HEK293T (cell line): ENCODE measurements at regions not wholly inside any gene's neighbourhood (a gene's known extent, or its start where the extent isn't known, plus 50 kb on each side); places are given as distances from the start of the nearest gene placed in this dataset.

Experiments
- CTCF ChIA-PET: fragments of 350-600 bp; formaldehyde crosslinking; extraction: SDS; loops from one replicate; lab custom pipeline; 2021; ENCODE audit warnings: antibody characterized with exemption, inconsistent platforms; lab: Yijun Ruan, JAX
- POLR2A ChIA-PET: fragments of 350-600 bp; formaldehyde crosslinking; extraction: SDS; loops from one replicate; lab custom pipeline; 2020; ENCODE audit warnings: antibody characterized with exemption, inconsistent platforms; lab: Yijun Ruan, JAX
- DNase-seq: peaks from one replicate; pipeline ENCODE4 v3.0.0; 2012; ENCODE audit warnings: mixed read lengths; ENCODE audit errors: extremely low spot score
- ARNT ChIP-seq: fragments of 450-650 bp; IDR thresholded peaks from 2 replicates; pipeline ENCODE4 v1.6.1; 2017; ENCODE audit warnings: mild to moderate bottlenecking
- BHLHE40 ChIP-seq: fragments of 450-650 bp; IDR thresholded peaks from 2 replicates; pipeline ENCODE4 v1.6.1; 2016; ENCODE audit warnings: mild to moderate bottlenecking, moderate library complexity, borderline replicate concordance
- CTBP1 ChIP-seq: fragments of 450-650 bp; IDR thresholded peaks from 2 replicates; pipeline ENCODE4 v1.6.1; 2016; ENCODE audit warnings: borderline replicate concordance
- ELF4 ChIP-seq: fragments of 450-650 bp; IDR thresholded peaks from 2 replicates; pipeline ENCODE4 v1.6.1; 2017; ENCODE audit warnings: antibody characterized with exemption
- FOXA1 ChIP-seq: fragments of 450-650 bp; IDR thresholded peaks from 2 replicates; pipeline ENCODE4 v1.6.1; 2016; ENCODE audit warnings: mild to moderate bottlenecking
- FOXK2 ChIP-seq: fragments of 450-650 bp; IDR thresholded peaks from 2 replicates; pipeline ENCODE4 v1.6.1; 2016; ENCODE audit warnings: mild to moderate bottlenecking
- FOXM1 ChIP-seq: fragments of 450-650 bp; IDR thresholded peaks from 2 replicates; pipeline ENCODE4 v1.6.1; 2017; ENCODE audit warnings: mild to moderate bottlenecking, borderline replicate concordance
- HDGF ChIP-seq: fragments of 450-650 bp; IDR thresholded peaks from 2 replicates; pipeline ENCODE4 v1.6.1; 2017; ENCODE audit warnings: antibody characterized with exemption, borderline replicate concordance
- L3MBTL2 ChIP-seq: fragments of 450-650 bp; conservative IDR thresholded peaks from 2 replicates; pipeline ENCODE4 v1.6.1; 2016; ENCODE audit warnings: mild to moderate bottlenecking
- LEF1 ChIP-seq: fragments of 450-650 bp; IDR thresholded peaks from 2 replicates; pipeline ENCODE4 v1.6.1; 2017; ENCODE audit warnings: mild to moderate bottlenecking, borderline replicate concordance
- NFRKB ChIP-seq: fragments of 450-650 bp; IDR thresholded peaks from 2 replicates; pipeline ENCODE4 v1.6.1; 2016; ENCODE audit warnings: mild to moderate bottlenecking, moderate library complexity
- SP1 ChIP-seq: fragments of 450-650 bp; IDR thresholded peaks from 2 replicates; pipeline ENCODE4 v1.6.1; 2017
- SUZ12 ChIP-seq: fragments of 450-650 bp; IDR thresholded peaks from 2 replicates; pipeline ENCODE4 v1.6.1; 2016; ENCODE audit warnings: mild to moderate bottlenecking
- TARDBP ChIP-seq: fragments of 450-650 bp; IDR thresholded peaks from 2 replicates; pipeline ENCODE4 v1.6.1; 2016
- ZNF384 ChIP-seq: fragments of 450-650 bp; IDR thresholded peaks from 2 replicates; pipeline ENCODE4 v1.6.1; 2016
- TF ChIP-seq, protein P1 (sequence below): fragments of 450-650 bp; IDR thresholded peaks from 2 replicates; pipeline ENCODE4 v1.6.1; 2016

DNA sequence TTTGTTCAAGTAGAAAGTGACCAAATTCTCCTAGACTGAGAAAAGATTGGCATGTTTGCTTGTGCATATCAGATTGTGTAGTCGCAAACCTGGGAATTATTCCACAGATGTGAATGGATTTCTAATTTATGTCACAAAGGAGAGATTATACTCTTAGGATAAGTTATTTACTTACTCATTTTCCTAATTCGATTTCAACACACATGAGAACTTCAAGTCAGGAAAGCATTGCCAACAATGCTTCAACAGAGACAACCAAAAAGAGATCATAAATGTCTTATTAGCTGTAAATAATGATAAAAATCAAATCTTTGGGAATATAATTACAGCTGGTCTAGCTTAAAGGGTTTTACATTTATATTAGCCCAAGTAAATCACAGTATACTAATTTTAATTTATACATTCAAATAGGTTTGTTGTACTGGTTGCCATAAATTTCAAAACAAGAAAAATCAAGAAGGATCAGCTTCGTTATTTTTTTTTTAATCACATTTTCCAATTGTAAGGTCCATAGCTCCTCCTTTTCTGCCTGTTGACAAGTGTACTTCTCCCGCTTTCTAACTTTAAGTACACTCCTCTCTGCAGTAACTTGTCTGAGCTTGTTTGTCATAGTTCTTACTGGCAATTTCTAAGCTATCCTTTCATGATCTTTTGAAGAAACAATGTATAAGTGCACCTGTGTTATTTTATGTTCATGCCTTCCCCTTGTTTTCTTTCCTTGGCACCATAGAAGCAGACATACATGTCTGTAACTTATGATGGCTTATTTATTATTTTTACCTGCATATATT, 246.6 kb downstream of the DEPDC1B start:
- CTCF ChIA-PET, result interaction anchor here (0.7 kb wide), 1 partner anchor 19 kb away, joined by 3 read pairs; no protein-coding TSS in a partner anchor
- TF ChIP-seq, protein P1, sequence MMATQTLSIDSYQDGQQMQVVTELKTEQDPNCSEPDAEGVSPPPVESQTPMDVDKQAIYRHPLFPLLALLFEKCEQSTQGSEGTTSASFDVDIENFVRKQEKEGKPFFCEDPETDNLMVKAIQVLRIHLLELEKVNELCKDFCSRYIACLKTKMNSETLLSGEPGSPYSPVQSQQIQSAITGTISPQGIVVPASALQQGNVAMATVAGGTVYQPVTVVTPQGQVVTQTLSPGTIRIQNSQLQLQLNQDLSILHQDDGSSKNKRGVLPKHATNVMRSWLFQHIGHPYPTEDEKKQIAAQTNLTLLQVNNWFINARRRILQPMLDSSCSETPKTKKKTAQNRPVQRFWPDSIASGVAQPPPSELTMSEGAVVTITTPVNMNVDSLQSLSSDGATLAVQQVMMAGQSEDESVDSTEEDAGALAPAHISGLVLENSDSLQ, result no peak
- TF ChIP-seq FOXM1 (no peak), ELF4 (no peak), FOXK2 (no peak), BHLHE40 (no peak), ARNT (no peak), SP1 (no peak), SUZ12 (no peak), LEF1 (no peak), HDGF (no peak), L3MBTL2 (no peak)
- DNase-seq, result no peak
- POLR2A ChIA-PET, result no interaction called here

- ChIA-PET CTCF (no interaction called here), POLR2A (no interaction called here)
- TF ChIP-seq ZNF384 (no peak), ELF4 (no peak), HDGF (no peak), CTBP1 (no peak), SUZ12 (no peak), FOXM1 (no peak), NFRKB (no peak), LEF1 (no peak), L3MBTL2 (no peak), ARNT (no peak), SP1 (no peak), FOXK2 (no peak), TARDBP (no peak)
- TF ChIP-seq, protein P1, result no peak
- DNase-seq, result no peak
Observed at GRCh38 chr5:60448600-60448999, 251.4 kb downstream of the DEPDC1B start.

GRCh38 chr5:60447488-60447920, 252.5 kb downstream of the DEPDC1B start:
- ChIA-PET CTCF (no interaction called here), POLR2A (no interaction called here)
- no peak for DNase-seq
- TF ChIP-seq TARDBP (no peak), BHLHE40 (no peak), ELF4 (no peak)
- TF ChIP-seq, protein P1, result no peak

- TF ChIP-seq L3MBTL2 (no peak), SUZ12 (no peak), ELF4 (no peak), BHLHE40 (no peak), FOXA1 (no peak), FOXK2 (no peak), LEF1 (no peak), TARDBP (no peak), FOXM1 (no peak), HDGF (no peak), NFRKB (no peak), CTBP1 (no peak), ZNF384 (no peak), ARNT (no peak), SP1 (no peak)
- TF ChIP-seq, protein P1, result no peak
- POLR2A ChIA-PET, result interaction anchor here (0.6 kb wide), 1 partner anchor 136 kb away, joined by 3 read pairs; no protein-coding TSS in a partner anchor
- DNase-seq, result no peak
- CTCF ChIA-PET, result no interaction called here
Observed at GRCh38 chr5:60446917-60447316, 253.0 kb downstream of the DEPDC1B start.

GRCh38 chr5:60445921-60446320, 254.0 kb downstream of the DEPDC1B start:
- ChIA-PET POLR2A (no interaction called here), CTCF (no interaction called here)
- TF ChIP-seq, protein P1, result no peak
- TF ChIP-seq FOXK2 (no peak), TARDBP (no peak), FOXM1 (no peak), ZNF384 (no peak)
- no peak for DNase-seq
